K562 (cell line): ENCODE measurements at regions not wholly inside any gene's neighbourhood (a gene's known extent, or its start where the extent isn't known, plus 50 kb on each side); places are given as distances from the start of the nearest gene placed in this dataset.

Source experiments
- ATAC-seq: fragments of 200-7000 bp; cut with Tn5 transposase; 3 replicates; pipeline ENCODE4 v1.9.1; 2020; ENCODE audit warnings: moderate library complexity
- BruUV-seq: library from RNA; stranded (reverse); fragments of 400-500 nt; replicated peaks from 2 replicates; lab custom pipeline; 2021; lab: Mats Ljungman, UMichigan
- CTCF ChIA-PET: fragments of 300-600 bp; formaldehyde crosslinking; extraction: SDS; loops from one replicate; lab custom pipeline; 2021; ENCODE audit warnings: low intra/inter-chr PET ratio; lab: Yijun Ruan, JAX
- POLR2A ChIA-PET: fragments of 300-600, 350-650 bp; sonication (Branson Sonifier 250); formaldehyde crosslinking; extraction: SDS; loops from one replicate; lab custom pipeline; 2021; ENCODE audit warnings: antibody characterized with exemption, inconsistent platforms; lab: Yijun Ruan, JAX
- DNase-seq, 4 experiments: peaks; one replicate each; pipeline versions ENCODE4 v3.0.0 to v3.0.0-alpha.2; 2011 to 2018; ENCODE audit warnings: low spot score in 3 of 4, mixed read lengths in 3 of 4; ENCODE audit errors: extremely low read depth in 1 of 4
- FAIRE-seq: peaks from 2 replicates; lab custom pipeline; 2011; peaks lifted over from hg19 to GRCh38; lab: Jason Lieb, UNC
- H2AFZ ChIP-seq: 2 replicates; pipeline ENCODE4 v1.6.0; 2011; ENCODE audit warnings: low read depth, low read length, control low read depth, inconsistent platforms
- H3K27ac ChIP-seq: fragments of 200-600 bp; 3 replicates; pipeline ENCODE4 v1.8.0; 2011; ENCODE audit warnings: low read depth, mild to moderate bottlenecking, control low read depth, inconsistent platforms, low read length, moderate library complexity, mixed read lengths; ENCODE audit errors: extremely low read depth
- H3K27me3 ChIP-seq, 2 experiments: fragments of 300-600 bp in 1 of 2; 2 replicates in 1 of 2; 3 replicates in 1 of 2; pipeline versions ENCODE4 v1.6.0 to v1.8.0; 2011; ENCODE audit warnings: inconsistent platforms in 2 of 2, low read length in 2 of 2, mild to moderate bottlenecking in 1 of 2, mixed read lengths in 1 of 2, moderate library complexity in 1 of 2; ENCODE audit not compliant: control insufficient read depth in 2 of 2, insufficient read depth in 2 of 2
- H3K36me3 ChIP-seq: fragments of 300-600 bp; 3 replicates; pipeline ENCODE4 v1.8.0; 2011; ENCODE audit warnings: mild to moderate bottlenecking, low read length, inconsistent platforms; ENCODE audit not compliant: control insufficient read depth, insufficient read depth
- H3K4me1 ChIP-seq, 2 experiments: fragments of 200-600 bp in 1 of 2; replicated peaks in 1 of 2; 2 replicates in 1 of 2; 3 replicates in 1 of 2; pipeline versions ENCODE4 v1.5.1 to v1.8.0; 2011; ENCODE audit warnings: inconsistent platforms in 2 of 2, low read length in 2 of 2, mild to moderate bottlenecking in 1 of 2, mixed read lengths in 1 of 2, moderate library complexity in 1 of 2; ENCODE audit not compliant: control insufficient read depth in 2 of 2, insufficient read depth in 2 of 2
- H3K4me2 ChIP-seq: 2 replicates; pipeline ENCODE4 v1.6.1; 2011; ENCODE audit warnings: low read length, control low read depth, inconsistent platforms, mixed read lengths; ENCODE audit not compliant: insufficient read depth
- H3K4me3 ChIP-seq: fragments of 200-600 bp; sonication (generic), shearing (Covaris generic); 2 replicates; pipeline ENCODE4 v1.5.1; 2016; ENCODE audit warnings: control low read depth, inconsistent platforms
- H3K79me2 ChIP-seq: fragments of 200-600 bp; 3 replicates; pipeline ENCODE4 v1.8.0; 2011; ENCODE audit warnings: low read length, inconsistent platforms; ENCODE audit not compliant: control insufficient read depth, insufficient read depth
- H3K9ac ChIP-seq, 2 experiments: 2 replicates each; pipeline versions ENCODE4 v1.6.0 to v1.6.1; 2011; ENCODE audit warnings: low read depth in 2 of 2, low read length in 2 of 2, control low read depth in 1 of 2, inconsistent platforms in 1 of 2, mild to moderate bottlenecking in 1 of 2, mixed read lengths in 1 of 2; ENCODE audit not compliant: insufficient read depth in 1 of 2
- H3K9me1 ChIP-seq: one replicate; pipeline ENCODE4 v1.6.0; 2011; ENCODE audit warnings: inconsistent platforms, mild to moderate bottlenecking, low read length, moderate library complexity; ENCODE audit not compliant: control insufficient read depth, insufficient read depth
- H3K9me3 ChIP-seq: replicated peaks from 2 replicates; pipeline ENCODE4 v1.5.1; 2011; ENCODE audit warnings: low read depth, low read length, inconsistent platforms; ENCODE audit not compliant: control insufficient read depth, insufficient read depth
- H4K20me1 ChIP-seq: replicated peaks from 2 replicates; pipeline ENCODE4 v1.6.1; 2011; ENCODE audit warnings: low read length, inconsistent platforms, mixed read lengths; ENCODE audit not compliant: control insufficient read depth, insufficient read depth
- HEY1 ChIP-seq: fragments of 250-450 bp; sonication (Bioruptor Pico); IDR thresholded peaks from 2 replicates; pipeline ENCODE4 v1.5.0; 2020; ENCODE audit warnings: mild to moderate bottlenecking, moderate library complexity, borderline replicate concordance
- MXD1 ChIP-seq: fragments of 250-450 bp; sonication (Bioruptor Pico); IDR thresholded peaks from 2 replicates; pipeline ENCODE4 v1.8.0; 2021; ENCODE audit warnings: borderline replicate concordance, mild to moderate bottlenecking, moderate library complexity; ENCODE audit not compliant: poor library complexity, severe bottlenecking
- NCOA6 ChIP-seq: fragments of 450-650 bp; IDR thresholded peaks from 2 replicates; pipeline ENCODE4 v1.6.1; 2017; ENCODE audit warnings: mild to moderate bottlenecking
- POU5F1 ChIP-seq: fragments of 150-350 bp; IDR thresholded peaks from 2 replicates; pipeline ENCODE4 v1.6.1; 2014; ENCODE audit warnings: borderline replicate concordance, low read length, low read depth, mild to moderate bottlenecking; ENCODE audit not compliant: partially characterized antibody
- SMARCA5 ChIP-seq: fragments of 450-650 bp; IDR thresholded peaks from 2 replicates; pipeline ENCODE4 v1.6.1; 2016
- TBP ChIP-seq: optimal IDR thresholded peaks from 2 replicates; pipeline ENCODE3; 2011; ENCODE audit warnings: low read depth, low read length, improper control_type of control experiment
- TRIM28 ChIP-seq: fragments of 450-650 bp; IDR thresholded peaks from 2 replicates; pipeline ENCODE4 v1.6.1; 2017
- ZNF263 ChIP-seq: sonication (generic); formaldehyde crosslinking; IDR thresholded peaks from 2 replicates; pipeline ENCODE4 v1.8.0; 2022; ENCODE audit warnings: mild to moderate bottlenecking, missing genetic modification reagents, borderline replicate concordance
- ZNF316 ChIP-seq: fragments of 450-650 bp; IDR thresholded peaks from 2 replicates; pipeline ENCODE4 v1.6.1; 2016
- ZNF592 ChIP-seq: fragments of 450-650 bp; IDR thresholded peaks from 2 replicates; pipeline ENCODE4 v1.6.1; 2017; ENCODE audit warnings: antibody characterized with exemption, mild to moderate bottlenecking
- WGBS: fragments of 100-300 bp; shearing (Covaris generic); methylation state at CpG from one replicate; pipeline ENCODE4 v1.1.6; 2016; ENCODE audit warnings: low coverage, mixed read lengths; ENCODE audit not compliant: insufficient coverage; ENCODE audit errors: missing lambda C conversion rate; 5-methylcytosine and 5-hydroxymethylcytosine counted together
- in situ Hi-C: fragments of 300-500 bp; cut with MboI; formaldehyde crosslinking; loops from 4 replicates; pipeline ENCODE4 v1.15.0; 2018; ENCODE audit warnings: inconsistent platforms, mixed read lengths
- intact Hi-C: fragments of 100-400 bp; cut with micrococcal nuclease; formaldehyde crosslinking; loops from 2 replicates; pipeline ENCODE4 v1.14.2; 2022

GRCh38 chr15:26395624-26396023 lies 377.2 kb downstream of the GABRB3 start (continued):
- TF ChIP-seq ZNF592 (no peak), POU5F1 (no peak), ZNF316 (no peak)

- TF ChIP-seq ZNF263 (no peak), MXD1 (CRISPR knock-in tag) (no peak), SMARCA5 (no peak), NCOA6 (no peak), TRIM28 (no peak), HEY1 (CRISPR knock-in tag) (no peak), TBP (no peak)
- DNase-seq = no peak
- no peak overlapping the region for H3K9ac ChIP-seq
- intact Hi-C loops (no loop called here), in situ Hi-C loops (no loop called here)
- H3K79me2 ChIP-seq = no peaks in the 10 kb centered on the region
- H3K4me1 ChIP-seq = no peaks in the 10 kb centered on the region
- whole genome bisulfite sequencing = 0% methylated on average over 7 of the region's 8 CpGs
- FAIRE-seq = no peak
- H3K4me3 ChIP-seq = no peak overlapping the region
- no peaks in the 10 kb centered on the region for H3K9me3 ChIP-seq
- POLR2A ChIA-PET = no interaction called here
- H2AFZ ChIP-seq = no peak overlapping the region
- CTCF ChIA-PET = no interaction called here
- ATAC-seq = no peak
- H3K27ac ChIP-seq = no peak overlapping the region
- H4K20me1 ChIP-seq = no peaks in the 10 kb centered on the region
- no peaks in the 10 kb centered on the region for H3K36me3 ChIP-seq
- H3K4me2 ChIP-seq = no peak overlapping the region
- no TSS peak for BruUV-seq
- H3K9me1 ChIP-seq = no peaks in the 10 kb centered on the region
- no peaks in the 10 kb centered on the region for H3K27me3 ChIP-seq
Observed at GRCh38 chr15:26394801-26395200, 378.1 kb downstream of the GABRB3 start.
